ENCODE measurements at regions not wholly inside any gene's neighbourhood (a gene's known extent, or its start where the extent isn't known, plus 50 kb on each side); places are given as distances from the start of the nearest gene placed in this dataset.
"Not testable (repeated sequence)": the region's sequence is repeated elsewhere in the genome, so short reads cannot be mapped to it uniquely, and the experiment has no call there.

GRCh38 chr3:18090377-18090776 is 334.8 kb downstream of the SATB1 start:
- no peaks in the 10 kb centered on the region for H3K27me3 ChIP-seq (ENCODE audit: control insufficient read depth in 2 of 2, insufficient read depth in 2 of 2, low read length in 2 of 2)
- H3K9me3 ChIP-seq (ENCODE audit: control insufficient read depth in 2 of 2, low read length in 2 of 2): no peaks in the 10 kb centered on the region
- no peaks in the 10 kb centered on the region for H3K36me3 ChIP-seq (ENCODE audit: control insufficient read depth in 2 of 2, insufficient read depth in 2 of 2, low read length in 2 of 2)
- H3K9ac ChIP-seq (ENCODE audit: low read depth in 1 of 2, low read length in 2 of 2): no peak overlapping the region
- H3K27ac ChIP-seq (ENCODE audit: low read depth in 2 of 2, low read length in 2 of 2): no peak overlapping the region
- no peak overlapping the region for H3K4me3 ChIP-seq (ENCODE audit: low read length in 2 of 2)
- H3K4me1 ChIP-seq (ENCODE audit: control insufficient read depth in 2 of 2, insufficient read depth in 2 of 2, low read length in 2 of 2): no peaks in the 10 kb centered on the region

GRCh38 chr3:18087988-18088387 is 337.2 kb downstream of the SATB1 start:
- Histone ChIP-seq H3K27ac (ENCODE audit: low read depth in 2 of 2, low read length in 2 of 2) (no peak overlapping the region), H3K27me3 (ENCODE audit: control insufficient read depth in 2 of 2, insufficient read depth in 2 of 2, low read length in 2 of 2) (no peaks in the 10 kb centered on the region), H3K9ac (ENCODE audit: low read depth in 1 of 2, low read length in 2 of 2) (no peak overlapping the region), H3K9me3 (ENCODE audit: control insufficient read depth in 2 of 2, low read length in 2 of 2) (no peaks in the 10 kb centered on the region), H3K4me1 (ENCODE audit: control insufficient read depth in 2 of 2, insufficient read depth in 2 of 2, low read length in 2 of 2) (no peaks in the 10 kb centered on the region), H3K4me3 (ENCODE audit: low read length in 2 of 2) (no peak overlapping the region), H3K36me3 (ENCODE audit: control insufficient read depth in 2 of 2, insufficient read depth in 2 of 2, low read length in 2 of 2) (no peaks in the 10 kb centered on the region)

- H3K9me3 ChIP-seq (ENCODE audit: control insufficient read depth in 2 of 2, low read length in 2 of 2): no peaks in the 10 kb centered on the region
- no peaks in the 10 kb centered on the region for H3K27me3 ChIP-seq (ENCODE audit: control insufficient read depth in 2 of 2, insufficient read depth in 2 of 2, low read length in 2 of 2)
- H3K27ac ChIP-seq (ENCODE audit: low read depth in 2 of 2, low read length in 2 of 2): no peak overlapping the region
- no peak overlapping the region for H3K4me3 ChIP-seq (ENCODE audit: low read length in 2 of 2)
- no peak overlapping the region for H3K9ac ChIP-seq (ENCODE audit: low read depth in 1 of 2, low read length in 2 of 2)
- H3K36me3 ChIP-seq (ENCODE audit: control insufficient read depth in 2 of 2, insufficient read depth in 2 of 2, low read length in 2 of 2): no peaks in the 10 kb centered on the region
- no peaks in the 10 kb centered on the region for H3K4me1 ChIP-seq (ENCODE audit: control insufficient read depth in 2 of 2, insufficient read depth in 2 of 2, low read length in 2 of 2)
These were observed 338.4 kb downstream of the SATB1 start for GRCh38 chr3:18086760-18087159.

- Histone ChIP-seq H3K9me3 (ENCODE audit: control insufficient read depth in 2 of 2, low read length in 2 of 2) (no peaks in the 10 kb centered on the region), H3K4me1 (ENCODE audit: control insufficient read depth in 2 of 2, insufficient read depth in 2 of 2, low read length in 2 of 2) (no peaks in the 10 kb centered on the region), H3K27ac (ENCODE audit: low read depth in 2 of 2, low read length in 2 of 2) (no peak overlapping the region), H3K9ac (ENCODE audit: low read depth in 1 of 2, low read length in 2 of 2) (no peak overlapping the region), H3K27me3 (ENCODE audit: control insufficient read depth in 2 of 2, insufficient read depth in 2 of 2, low read length in 2 of 2) (no peaks in the 10 kb centered on the region), H3K4me3 (ENCODE audit: low read length in 2 of 2) (no peak overlapping the region), H3K36me3 (ENCODE audit: control insufficient read depth in 2 of 2, insufficient read depth in 2 of 2, low read length in 2 of 2) (no peaks in the 10 kb centered on the region)
These were observed 339.1 kb downstream of the SATB1 start for GRCh38 chr3:18086078-18086477.

- H3K9ac ChIP-seq (ENCODE audit: low read depth in 1 of 2, low read length in 2 of 2): no peak overlapping the region
- H3K27ac ChIP-seq (ENCODE audit: low read depth in 2 of 2, low read length in 2 of 2): no peak overlapping the region
- no peaks in the 10 kb centered on the region for H3K27me3 ChIP-seq (ENCODE audit: control insufficient read depth in 2 of 2, insufficient read depth in 2 of 2, low read length in 2 of 2)
- H3K9me3 ChIP-seq (ENCODE audit: control insufficient read depth in 2 of 2, low read length in 2 of 2): no peaks in the 10 kb centered on the region
- no peak overlapping the region for H3K4me3 ChIP-seq (ENCODE audit: low read length in 2 of 2)
- H3K36me3 ChIP-seq (ENCODE audit: control insufficient read depth in 2 of 2, insufficient read depth in 2 of 2, low read length in 2 of 2): no peaks in the 10 kb centered on the region
- no peaks in the 10 kb centered on the region for H3K4me1 ChIP-seq (ENCODE audit: control insufficient read depth in 2 of 2, insufficient read depth in 2 of 2, low read length in 2 of 2)
These were observed 339.7 kb downstream of the SATB1 start for GRCh38 chr3:18085429-18085828.

GRCh38 chr3:18083273-18083590 is 340.8 kb upstream of the TBC1D5 start:
- not testable (repeated sequence) for H3K4me3 ChIP-seq (ENCODE audit: low read length in 2 of 2); H3K9ac ChIP-seq (ENCODE audit: low read depth in 1 of 2, low read length in 2 of 2); H3K9me3 ChIP-seq (ENCODE audit: control insufficient read depth in 2 of 2, low read length in 2 of 2)

GRCh38 chr3:18082551-18083272 is 340.3 kb upstream of the TBC1D5 start:
- no peak overlapping the region for H3K27ac ChIP-seq (ENCODE audit: low read depth in 2 of 2, low read length in 2 of 2)
- H3K4me3 ChIP-seq (ENCODE audit: low read length in 2 of 2): no peak overlapping the region
- no peaks in the 10 kb centered on the region for H3K4me1 ChIP-seq (ENCODE audit: control insufficient read depth in 2 of 2, insufficient read depth in 2 of 2, low read length in 2 of 2)
- H3K27me3 ChIP-seq (ENCODE audit: control insufficient read depth in 2 of 2, insufficient read depth in 2 of 2, low read length in 2 of 2): no peaks in the 10 kb centered on the region
- H3K9me3 ChIP-seq (ENCODE audit: control insufficient read depth in 2 of 2, low read length in 2 of 2): no peaks in the 10 kb centered on the region
- H3K9ac ChIP-seq (ENCODE audit: low read depth in 1 of 2, low read length in 2 of 2): no peak overlapping the region
- H3K36me3 ChIP-seq (ENCODE audit: control insufficient read depth in 2 of 2, insufficient read depth in 2 of 2, low read length in 2 of 2): no peaks in the 10 kb centered on the region

More at GRCh38 chr3:18083273-18083590, 340.8 kb upstream of the TBC1D5 start:
- H3K27me3 ChIP-seq (ENCODE audit: control insufficient read depth in 2 of 2, insufficient read depth in 2 of 2, low read length in 2 of 2); H3K36me3 ChIP-seq (ENCODE audit: control insufficient read depth in 2 of 2, insufficient read depth in 2 of 2, low read length in 2 of 2); H3K4me1 ChIP-seq (ENCODE audit: control insufficient read depth in 2 of 2, insufficient read depth in 2 of 2, low read length in 2 of 2); H3K27ac ChIP-seq (ENCODE audit: low read depth in 2 of 2, low read length in 2 of 2): not testable (repeated sequence)

- no peaks in the 10 kb centered on the region for H3K4me1 ChIP-seq (ENCODE audit: control insufficient read depth in 2 of 2, insufficient read depth in 2 of 2, low read length in 2 of 2)
- no peak overlapping the region for H3K4me3 ChIP-seq (ENCODE audit: low read length in 2 of 2)
- no peak overlapping the region for H3K9ac ChIP-seq (ENCODE audit: low read depth in 1 of 2, low read length in 2 of 2)
- H3K9me3 ChIP-seq (ENCODE audit: control insufficient read depth in 2 of 2, low read length in 2 of 2): no peaks in the 10 kb centered on the region
- no peaks in the 10 kb centered on the region for H3K36me3 ChIP-seq (ENCODE audit: control insufficient read depth in 2 of 2, insufficient read depth in 2 of 2, low read length in 2 of 2)
- H3K27me3 ChIP-seq (ENCODE audit: control insufficient read depth in 2 of 2, insufficient read depth in 2 of 2, low read length in 2 of 2): peaks cover 0 to 2% of the 10 kb centered on the region in 2 donors
- H3K27ac ChIP-seq (ENCODE audit: low read depth in 2 of 2, low read length in 2 of 2): no peak overlapping the region
These were observed 337.8 kb upstream of the TBC1D5 start for GRCh38 chr3:18080198-18080689.

- Histone ChIP-seq H3K4me3 (ENCODE audit: low read length in 2 of 2) (no peak overlapping the region), H3K36me3 (ENCODE audit: control insufficient read depth in 2 of 2, insufficient read depth in 2 of 2, low read length in 2 of 2) (no peaks in the 10 kb centered on the region), H3K27me3 (ENCODE audit: control insufficient read depth in 2 of 2, insufficient read depth in 2 of 2, low read length in 2 of 2) (peaks cover 0 to 2% of the 10 kb centered on the region in 2 donors), H3K27ac (ENCODE audit: low read depth in 2 of 2, low read length in 2 of 2) (no peak overlapping the region), H3K9ac (ENCODE audit: low read depth in 1 of 2, low read length in 2 of 2) (no peak overlapping the region), H3K9me3 (ENCODE audit: control insufficient read depth in 2 of 2, low read length in 2 of 2) (no peaks in the 10 kb centered on the region), H3K4me1 (ENCODE audit: control insufficient read depth in 2 of 2, insufficient read depth in 2 of 2, low read length in 2 of 2) (no peaks in the 10 kb centered on the region)
These were observed 337.3 kb upstream of the TBC1D5 start for GRCh38 chr3:18079739-18080138.

GRCh38 chr3:18079062-18079461 is 336.6 kb upstream of the TBC1D5 start:
- no peaks in the 10 kb centered on the region for H3K4me1 ChIP-seq (ENCODE audit: control insufficient read depth in 2 of 2, insufficient read depth in 2 of 2, low read length in 2 of 2)
- H3K27ac ChIP-seq (ENCODE audit: low read depth in 2 of 2, low read length in 2 of 2): no peak overlapping the region
- H3K4me3 ChIP-seq (ENCODE audit: low read length in 2 of 2): no peak overlapping the region
- peaks cover 0 to 2% of the 10 kb centered on the region in 2 donors for H3K27me3 ChIP-seq (ENCODE audit: control insufficient read depth in 2 of 2, insufficient read depth in 2 of 2, low read length in 2 of 2)
- no peaks in the 10 kb centered on the region for H3K36me3 ChIP-seq (ENCODE audit: control insufficient read depth in 2 of 2, insufficient read depth in 2 of 2, low read length in 2 of 2)
- no peaks in the 10 kb centered on the region for H3K9me3 ChIP-seq (ENCODE audit: control insufficient read depth in 2 of 2, low read length in 2 of 2)
- no peak overlapping the region for H3K9ac ChIP-seq (ENCODE audit: low read depth in 1 of 2, low read length in 2 of 2)

All from mucosa of rectum (tissue), 2 donors.